ENCODE measurements at regions not wholly inside any gene's neighbourhood (a gene's known extent, or its start where the extent isn't known, plus 50 kb on each side); places are given as distances from the start of the nearest gene placed in this dataset.

GRCh38 chr7:33813331-33813730 lies 92.0 kb upstream of the BMPER start:
- no peak for DNase-seq (ENCODE audit: low spot score)

GRCh38 chr7:33814400-33814799 lies 90.9 kb upstream of the BMPER start:
- no peak for DNase-seq (ENCODE audit: low spot score)

GRCh38 chr7:33814936-33815335 lies 90.4 kb upstream of the BMPER start:
- no peak for DNase-seq (ENCODE audit: low spot score)

GRCh38 chr7:33815336-33815735 lies 90.0 kb upstream of the BMPER start:
- no peak for DNase-seq (ENCODE audit: low spot score)

GRCh38 chr7:33816106-33816505 lies 89.2 kb upstream of the BMPER start:
- no peak for DNase-seq (ENCODE audit: low spot score)

GRCh38 chr7:33819658-33820057 lies 85.7 kb upstream of the BMPER start:
- DNase-seq (ENCODE audit: low spot score), result no peak

GRCh38 chr7:33820206-33820605 lies 85.1 kb upstream of the BMPER start:
- no peak for DNase-seq (ENCODE audit: low spot score)

- DNase-seq (ENCODE audit: low spot score), result no peak
Measured at GRCh38 chr7:33821970-33822369, 83.4 kb upstream of the BMPER start.

GRCh38 chr7:33823913-33824312 lies 81.4 kb upstream of the BMPER start:
- DNase-seq (ENCODE audit: low spot score), result no peak

- DNase-seq (ENCODE audit: low spot score), result no peak
Measured at GRCh38 chr7:33824911-33825459, 80.4 kb upstream of the BMPER start.

GRCh38 chr7:33825644-33826043 lies 79.7 kb upstream of the BMPER start:
- no peak for DNase-seq (ENCODE audit: low spot score)

GRCh38 chr7:33829536-33829935 lies 75.8 kb upstream of the BMPER start:
- DNase-seq (ENCODE audit: low spot score), result no peak

GRCh38 chr7:33831389-33832141 lies 73.8 kb upstream of the BMPER start:
- no peak for DNase-seq (ENCODE audit: low spot score)

- DNase-seq (ENCODE audit: low spot score), result no peak
Measured at GRCh38 chr7:33832271-33832721, 73.0 kb upstream of the BMPER start.

GRCh38 chr7:33836797-33837355 lies 68.5 kb upstream of the BMPER start:
- no peak for DNase-seq (ENCODE audit: low spot score)

- no peak for DNase-seq (ENCODE audit: low spot score)
Measured at GRCh38 chr7:33837356-33837851, 67.9 kb upstream of the BMPER start.

- DNase-seq (ENCODE audit: low spot score), result no peak
Measured at GRCh38 chr7:33841031-33841430, 64.3 kb upstream of the BMPER start.

- DNase-seq (ENCODE audit: low spot score), result no peak
Measured at GRCh38 chr7:33841705-33842129, 63.6 kb upstream of the BMPER start.

- no peak for DNase-seq (ENCODE audit: low spot score)
Measured at GRCh38 chr7:33842150-33842549, 63.2 kb upstream of the BMPER start.

GRCh38 chr7:33845991-33846509 lies 59.3 kb upstream of the BMPER start:
- DNase-seq (ENCODE audit: low spot score), result no peak

- DNase-seq (ENCODE audit: low spot score), result no peak
Measured at GRCh38 chr7:33849004-33849403, 56.3 kb upstream of the BMPER start.

GRCh38 chr7:33849971-33850559 lies 55.3 kb upstream of the BMPER start:
- DNase-seq (ENCODE audit: low spot score), result no peak

- no peak for DNase-seq (ENCODE audit: low spot score)
Measured at GRCh38 chr7:33850768-33851167, 54.6 kb upstream of the BMPER start.
